Left lung (tissue), 4 donors: ENCODE measurements at regions not wholly inside any gene's neighbourhood (a gene's known extent, or its start where the extent isn't known, plus 50 kb on each side); places are given as distances from the start of the nearest gene placed in this dataset.
"Not testable (repeated sequence)": the region's sequence is repeated elsewhere in the genome, so short reads cannot be mapped to it uniquely, and the experiment has no call there.

ENCODE experiments used
- ATAC-seq: fragments of 200-7000 bp; cut with Tn5 transposase; one replicate; pipeline ENCODE4 v1.9.1; 2020; ENCODE audit warnings: moderate library complexity
- DNase-seq, 4 donors: peaks; one replicate each; pipeline ENCODE4 v3.0.0-alpha.2; 2013 to 2020
- H3K27ac ChIP-seq, 2 donors: fragments of 200-600 bp; sonication (generic) in 1 of 2; one replicate each; pipeline versions ENCODE4 v1.5.0 to v1.8.0; 2020 to 2021
- H3K27me3 ChIP-seq, 2 donors: fragments of 200-600 bp; sonication (generic) in 1 of 2; one replicate each; pipeline versions ENCODE4 v1.5.0 to v1.8.0; 2020 to 2021
- H3K36me3 ChIP-seq, 2 donors: fragments of 200-600 bp; sonication (generic) in 1 of 2; one replicate each; pipeline versions ENCODE4 v1.5.0 to v1.8.0; 2020 to 2021
- H3K4me1 ChIP-seq, 2 donors: fragments of 200-600 bp; one replicate each; pipeline ENCODE4 v1.8.0; 2021
- H3K4me3 ChIP-seq, 2 donors: fragments of 200-600 bp; sonication (generic) in 1 of 2; one replicate each; pipeline versions ENCODE4 v1.5.0 to v1.8.0; 2020 to 2021; ENCODE audit warnings: mild to moderate bottlenecking in 1 of 2
- H3K9me3 ChIP-seq, 2 donors: fragments of 200-600 bp; sonication (generic) in 1 of 2; one replicate each; pipeline versions ENCODE4 v1.5.0 to v1.8.0; 2020 to 2021
- CTCF ChIP-seq, 2 donors: fragments of 200-600 bp; sonication (generic) in 1 of 2; IDR thresholded peaks; one replicate each; pipeline versions ENCODE4 v1.5.0 to v1.8.0; 2021; ENCODE audit warnings: antibody characterized with exemption in 2 of 2
- intact Hi-C, 2 donors: fragments of 100-400 bp; cut with DNase I; formaldehyde crosslinking; loops; one replicate each; pipeline versions ENCODE4 v1.11.2 to v1.14.2; 2022
- donor health status: DM: no; HTN: yes; CAD: no.
- donor health status: DM: no; HTN: no; CAD: no.

GRCh38 chr2:67612576-67613042, 215.5 kb downstream of the ETAA1 start:
- intact Hi-C loops = no loop called here
- Histone ChIP-seq H3K9me3 (no peaks in the 10 kb centered on the region), H3K27me3 (no peaks in the 10 kb centered on the region), H3K27ac (no peak overlapping the region), H3K4me3 (no peak overlapping the region), H3K4me1 (no peaks in the 10 kb centered on the region), H3K36me3 (no peaks in the 10 kb centered on the region)
- TF ChIP-seq CTCF (IDR thresholded peaks at IDR 0.05) = no peak
- peak in 1 of 4 donors; percentile 30 for DNase-seq
- ATAC-seq = peak; percentile 60

GRCh38 chr2:67613227-67613626, 216.1 kb downstream of the ETAA1 start:
- no peak for TF ChIP-seq CTCF (IDR thresholded peaks at IDR 0.05)
- ATAC-seq (peak; percentile 71), DNase-seq (peak in 1 of 4 donors; percentile 17)
- intact Hi-C loops = no loop called here
- Histone ChIP-seq H3K9me3 (no peaks in the 10 kb centered on the region), H3K4me1 (no peaks in the 10 kb centered on the region), H3K36me3 (no peaks in the 10 kb centered on the region), H3K27me3 (no peaks in the 10 kb centered on the region), H3K27ac (no peak overlapping the region), H3K4me3 (no peak overlapping the region)

GRCh38 chr2:67614454-67614853, 217.3 kb downstream of the ETAA1 start:
- no peaks in the 10 kb centered on the region for H3K27me3 ChIP-seq
- no peak for TF ChIP-seq CTCF (IDR thresholded peaks at IDR 0.05)
- ATAC-seq = no peak
- no peaks in the 10 kb centered on the region for H3K36me3 ChIP-seq
- no peak for DNase-seq
- no peak overlapping the region for H3K4me3 ChIP-seq
- no peaks in the 10 kb centered on the region for H3K4me1 ChIP-seq
- H3K9me3 ChIP-seq = no peaks in the 10 kb centered on the region
- intact Hi-C loops = no loop called here
- H3K27ac ChIP-seq = no peak overlapping the region

GRCh38 chr2:67616749-67617148, 219.6 kb downstream of the ETAA1 start:
- no peaks in the 10 kb centered on the region for H3K27me3 ChIP-seq
- H3K4me1 ChIP-seq = no peaks in the 10 kb centered on the region
- ATAC-seq (peak; percentile 25), DNase-seq (peak in 3 of 4 donors; percentile 13 to 33 (median 32))
- H3K4me3 ChIP-seq = no peak overlapping the region
- no peaks in the 10 kb centered on the region for H3K9me3 ChIP-seq
- no peaks in the 10 kb centered on the region for H3K36me3 ChIP-seq
- intact Hi-C loops = no loop called here
- no peak for TF ChIP-seq CTCF (IDR thresholded peaks at IDR 0.05)
- H3K27ac ChIP-seq = no peak overlapping the region

- ATAC-seq = no peak
Measured at GRCh38 chr2:67619204-67619603, 222.1 kb downstream of the ETAA1 start.

GRCh38 chr2:67623741-67624140, 226.6 kb downstream of the ETAA1 start:
- H3K4me3 ChIP-seq, intact Hi-C loops, H3K9me3 ChIP-seq, ATAC-seq, H3K27ac ChIP-seq, H3K4me1 ChIP-seq, H3K36me3 ChIP-seq, H3K27me3 ChIP-seq, DNase-seq: not testable (repeated sequence)

More at GRCh38 chr2:67619204-67619603, 222.1 kb downstream of the ETAA1 start:
- intact Hi-C loops = no loop called here
- H3K27ac ChIP-seq = no peak overlapping the region
- H3K36me3 ChIP-seq = no peaks in the 10 kb centered on the region
- H3K9me3 ChIP-seq = no peaks in the 10 kb centered on the region
- H3K4me1 ChIP-seq = no peaks in the 10 kb centered on the region
- no peak for TF ChIP-seq CTCF (IDR thresholded peaks at IDR 0.05)
- H3K27me3 ChIP-seq = no peaks in the 10 kb centered on the region
- no peak for DNase-seq
- no peak overlapping the region for H3K4me3 ChIP-seq
